NCI-H1417 treated with DMSO at 0.1 percent for 48 hours (cell line): ENCODE measurements at regions not wholly inside any gene's neighbourhood (a gene's known extent, or its start where the extent isn't known, plus 50 kb on each side); places are given as distances from the start of the nearest gene placed in this dataset.
A peak's percentile ranks its signal among the peaks of the same experiment; 100 is the strongest.

Experiments
- DNase-seq: peaks from one replicate; lab custom pipeline; 2025; lab: John Stamatoyannopoulos, UW

GRCh38 chr5:24714746-24715145 lies 70.0 kb upstream of the CDH10 start:
- no peak for DNase-seq

- no peak for DNase-seq
These were observed 68.2 kb upstream of the CDH10 start for GRCh38 chr5:24712947-24713346.

GRCh38 chr5:24712047-24712446 lies 67.3 kb upstream of the CDH10 start:
- DNase-seq = no peak

- peak; percentile 12 for DNase-seq
These were observed 59.2 kb upstream of the CDH10 start for GRCh38 chr5:24703934-24704333.
